ENCODE measurements at regions not wholly inside any gene's neighbourhood (a gene's known extent, or its start where the extent isn't known, plus 50 kb on each side); places are given as distances from the start of the nearest gene placed in this dataset.

- Histone ChIP-seq H4K20me1 (ENCODE audit: control insufficient read depth, extremely low read depth, insufficient read depth, low read length) (no peaks in the 10 kb centered on the region), H3K9ac (ENCODE audit: control insufficient read depth, extremely low read depth, insufficient read depth, low read length) (no peak overlapping the region), H3K79me2 (ENCODE audit: control insufficient read depth, insufficient read depth, low read length) (no peaks in the 10 kb centered on the region), H3K27ac (ENCODE audit: control insufficient read depth, insufficient read depth, low read length) (no peak overlapping the region), H3K4me1 (ENCODE audit: control insufficient read depth, extremely low read depth, insufficient read depth, low read length) (no peaks in the 10 kb centered on the region), H3K27me3 (ENCODE audit: control insufficient read depth, extremely low read depth, insufficient read depth, low read length) (peaks cover 6% of the 10 kb centered on the region), H3K36me3 (ENCODE audit: control insufficient read depth in 2 of 2, extremely low read depth in 1 of 2, insufficient read depth in 2 of 2, low read length in 2 of 2) (no peaks in the 10 kb centered on the region), H2AFZ (ENCODE audit: control insufficient read depth, low read length) (no peak overlapping the region), H3K4me2 (ENCODE audit: control insufficient read depth, extremely low read depth, insufficient read depth, low read depth, low read length) (no peak overlapping the region), H3K4me3 (ENCODE audit: control insufficient read depth in 2 of 3, extremely low read depth in 1 of 3, insufficient read depth in 2 of 3, low read depth in 1 of 3, low read length in 3 of 3) (no peak overlapping the region), H3K9me3 (ENCODE audit: control insufficient read depth, low read depth, low read length) (no peaks in the 10 kb centered on the region), H3K9me1 (ENCODE audit: control insufficient read depth, extremely low read depth, insufficient read depth, low read length) (no peaks in the 10 kb centered on the region)
- dilution Hi-C loops (cut with MboI; ENCODE audit: extremely low pct_ligation_motif_present, low sequenced_read_pairs): no loop called here
- DNase-seq (ENCODE audit: low read depth, low spot score): no peak
- peak; percentile 80 for FAIRE-seq
- TF ChIP-seq EZH2 (IDR thresholded peaks at IDR 0.05; ENCODE audit: low read length): no peak
- TF ChIP-seq CTCF (optimal IDR thresholded peaks at IDR 0.05 in 1 of 3, IDR thresholded peaks at IDR 0.05 in 1 of 3, conservative IDR thresholded peaks at IDR 0.05 in 1 of 3; ENCODE audit: extremely low read depth in 1 of 3, insufficient read depth in 2 of 3, low read length in 3 of 3): peak; percentile 61 to 68 (median 64)
Measured at GRCh38 chr9:90099262-90099963, 494.6 kb downstream of the GADD45G start.

- no peak for TF ChIP-seq CTCF (optimal IDR thresholded peaks at IDR 0.05 in 1 of 3, IDR thresholded peaks at IDR 0.05 in 1 of 3, conservative IDR thresholded peaks at IDR 0.05 in 1 of 3; ENCODE audit: extremely low read depth in 1 of 3, insufficient read depth in 2 of 3, low read length in 3 of 3)
- no peak for TF ChIP-seq EZH2 (IDR thresholded peaks at IDR 0.05; ENCODE audit: low read length)
- Histone ChIP-seq H3K9me1 (ENCODE audit: control insufficient read depth, extremely low read depth, insufficient read depth, low read length) (no peaks in the 10 kb centered on the region), H2AFZ (ENCODE audit: control insufficient read depth, low read length) (no peak overlapping the region), H3K4me2 (ENCODE audit: control insufficient read depth, extremely low read depth, insufficient read depth, low read depth, low read length) (no peak overlapping the region), H3K79me2 (ENCODE audit: control insufficient read depth, insufficient read depth, low read length) (no peaks in the 10 kb centered on the region), H3K27me3 (ENCODE audit: control insufficient read depth, extremely low read depth, insufficient read depth, low read length) (peaks cover 6% of the 10 kb centered on the region), H3K27ac (ENCODE audit: control insufficient read depth, insufficient read depth, low read length) (no peak overlapping the region), H3K9ac (ENCODE audit: control insufficient read depth, extremely low read depth, insufficient read depth, low read length) (no peak overlapping the region), H3K4me3 (ENCODE audit: control insufficient read depth in 2 of 3, extremely low read depth in 1 of 3, insufficient read depth in 2 of 3, low read depth in 1 of 3, low read length in 3 of 3) (no peak overlapping the region), H3K4me1 (ENCODE audit: control insufficient read depth, extremely low read depth, insufficient read depth, low read length) (no peaks in the 10 kb centered on the region), H3K9me3 (ENCODE audit: control insufficient read depth, low read depth, low read length) (no peaks in the 10 kb centered on the region), H4K20me1 (ENCODE audit: control insufficient read depth, extremely low read depth, insufficient read depth, low read length) (no peaks in the 10 kb centered on the region), H3K36me3 (ENCODE audit: control insufficient read depth in 2 of 2, extremely low read depth in 1 of 2, insufficient read depth in 2 of 2, low read length in 2 of 2) (no peaks in the 10 kb centered on the region)
- dilution Hi-C loops (cut with MboI; ENCODE audit: extremely low pct_ligation_motif_present, low sequenced_read_pairs): loop anchor here (10.0 kb wide), 1 partner anchor 495 kb away; the partner anchor contains the start of gene GADD45G
- FAIRE-seq (no peak), DNase-seq (ENCODE audit: low read depth, low spot score) (no peak)
Measured at GRCh38 chr9:90100014-90100413, 495.2 kb downstream of the GADD45G start.

All from keratinocyte (primary cell).